GM20000 (cell line): ENCODE measurements at regions not wholly inside any gene's neighbourhood (a gene's known extent, or its start where the extent isn't known, plus 50 kb on each side); places are given as distances from the start of the nearest gene placed in this dataset.

Experiments
- DNase-seq: peaks from one replicate; pipeline ENCODE4 v3.0.0; 2012; ENCODE audit warnings: low spot score
- TF ChIP-seq, protein P1 (sequence below): IDR thresholded peaks from 2 replicates; pipeline ENCODE4 v1.5.1; 2012; ENCODE audit warnings: mild to moderate bottlenecking, control low read depth; ENCODE audit errors: extremely low read depth, missing control alignments

DNA sequence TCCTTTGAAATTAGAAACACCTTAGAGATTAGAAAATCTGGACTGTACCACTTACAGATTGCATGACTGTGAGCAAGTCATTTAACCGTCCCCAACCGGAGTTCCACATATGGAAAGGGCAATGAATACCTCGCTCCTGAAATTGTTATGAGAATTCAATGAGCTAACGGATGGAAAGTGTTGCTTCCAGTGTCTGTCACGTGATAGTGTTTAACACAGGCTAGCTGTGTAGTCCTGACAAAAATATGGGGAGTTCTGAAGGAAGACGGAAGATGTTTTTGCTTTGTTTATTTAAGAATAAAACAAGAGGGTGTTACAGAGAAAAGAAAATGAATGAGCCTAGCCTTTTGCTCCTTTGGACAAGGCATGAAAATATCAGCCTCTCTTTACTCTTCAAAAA, 150.7 kb upstream of the SEMA6D start:
- no peak for DNase-seq
- TF ChIP-seq, protein P1, sequence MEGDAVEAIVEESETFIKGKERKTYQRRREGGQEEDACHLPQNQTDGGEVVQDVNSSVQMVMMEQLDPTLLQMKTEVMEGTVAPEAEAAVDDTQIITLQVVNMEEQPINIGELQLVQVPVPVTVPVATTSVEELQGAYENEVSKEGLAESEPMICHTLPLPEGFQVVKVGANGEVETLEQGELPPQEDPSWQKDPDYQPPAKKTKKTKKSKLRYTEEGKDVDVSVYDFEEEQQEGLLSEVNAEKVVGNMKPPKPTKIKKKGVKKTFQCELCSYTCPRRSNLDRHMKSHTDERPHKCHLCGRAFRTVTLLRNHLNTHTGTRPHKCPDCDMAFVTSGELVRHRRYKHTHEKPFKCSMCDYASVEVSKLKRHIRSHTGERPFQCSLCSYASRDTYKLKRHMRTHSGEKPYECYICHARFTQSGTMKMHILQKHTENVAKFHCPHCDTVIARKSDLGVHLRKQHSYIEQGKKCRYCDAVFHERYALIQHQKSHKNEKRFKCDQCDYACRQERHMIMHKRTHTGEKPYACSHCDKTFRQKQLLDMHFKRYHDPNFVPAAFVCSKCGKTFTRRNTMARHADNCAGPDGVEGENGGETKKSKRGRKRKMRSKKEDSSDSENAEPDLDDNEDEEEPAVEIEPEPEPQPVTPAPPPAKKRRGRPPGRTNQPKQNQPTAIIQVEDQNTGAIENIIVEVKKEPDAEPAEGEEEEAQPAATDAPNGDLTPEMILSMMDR = no peak

DNA sequence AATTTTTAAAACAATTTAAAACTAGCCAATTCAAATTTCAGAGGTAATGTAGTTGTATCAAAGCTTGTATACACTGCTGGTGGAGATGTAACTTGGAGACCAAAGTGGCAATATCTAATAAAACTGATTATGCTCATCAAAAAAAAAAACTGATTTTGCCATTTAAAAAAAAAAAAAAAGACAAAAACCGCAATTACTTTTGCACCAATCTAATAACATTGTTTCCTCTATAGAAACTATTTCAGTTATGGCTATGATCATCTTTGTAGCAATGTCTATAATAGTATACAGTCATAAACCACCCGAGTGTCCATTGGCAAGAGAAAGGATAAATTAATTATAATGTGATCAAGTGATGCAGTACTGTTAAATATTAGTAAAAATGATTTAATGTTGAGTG, 149.3 kb upstream of the SEMA6D start:
- DNase-seq = no peak
- TF ChIP-seq, protein P1 = no peak

DNA sequence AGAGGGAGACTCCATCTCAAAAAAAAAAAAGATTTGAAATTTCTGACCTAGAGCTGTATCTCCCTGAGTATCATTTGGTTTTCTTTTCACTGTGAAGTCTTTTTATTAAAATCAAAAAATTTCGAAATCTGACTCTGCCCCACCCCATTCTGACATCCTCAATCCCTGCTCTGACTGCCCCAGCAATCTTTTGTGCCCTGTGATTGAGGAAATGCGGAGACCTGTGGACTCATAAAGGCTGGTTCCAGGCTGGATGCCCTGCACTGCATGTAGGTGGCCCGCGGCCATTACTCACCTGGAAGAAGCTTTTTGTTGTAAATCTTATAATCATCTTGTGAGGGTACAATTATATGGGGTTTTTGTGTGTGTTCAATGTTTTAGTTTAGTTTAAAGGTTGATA, 147.3 kb upstream of the SEMA6D start:
- TF ChIP-seq, protein P1 = no peak

DNA sequence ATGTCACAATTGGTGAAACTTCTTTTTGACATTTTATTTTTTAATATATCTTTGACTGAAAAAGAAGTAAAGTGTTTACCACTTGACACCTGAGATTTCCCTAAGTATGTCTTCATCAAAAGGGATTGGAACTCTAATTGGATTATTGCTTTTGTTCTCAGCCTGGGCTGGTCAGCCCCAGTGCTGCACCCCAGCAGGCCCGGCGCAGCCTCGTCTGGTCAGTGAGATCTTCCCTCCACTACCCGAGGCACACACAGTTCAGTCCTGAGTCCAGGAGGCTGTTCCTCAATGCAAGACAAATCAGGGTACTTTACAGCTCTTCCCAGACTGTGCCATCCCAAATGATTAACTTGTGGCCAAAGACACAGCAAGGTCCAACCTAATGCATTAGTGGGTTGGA, 146.9 kb upstream of the SEMA6D start:
- no peak for DNase-seq
- TF ChIP-seq, protein P1 = no peak

More for the DNA sequence above, 147.3 kb upstream of the SEMA6D start:
- DNase-seq = no peak

DNA sequence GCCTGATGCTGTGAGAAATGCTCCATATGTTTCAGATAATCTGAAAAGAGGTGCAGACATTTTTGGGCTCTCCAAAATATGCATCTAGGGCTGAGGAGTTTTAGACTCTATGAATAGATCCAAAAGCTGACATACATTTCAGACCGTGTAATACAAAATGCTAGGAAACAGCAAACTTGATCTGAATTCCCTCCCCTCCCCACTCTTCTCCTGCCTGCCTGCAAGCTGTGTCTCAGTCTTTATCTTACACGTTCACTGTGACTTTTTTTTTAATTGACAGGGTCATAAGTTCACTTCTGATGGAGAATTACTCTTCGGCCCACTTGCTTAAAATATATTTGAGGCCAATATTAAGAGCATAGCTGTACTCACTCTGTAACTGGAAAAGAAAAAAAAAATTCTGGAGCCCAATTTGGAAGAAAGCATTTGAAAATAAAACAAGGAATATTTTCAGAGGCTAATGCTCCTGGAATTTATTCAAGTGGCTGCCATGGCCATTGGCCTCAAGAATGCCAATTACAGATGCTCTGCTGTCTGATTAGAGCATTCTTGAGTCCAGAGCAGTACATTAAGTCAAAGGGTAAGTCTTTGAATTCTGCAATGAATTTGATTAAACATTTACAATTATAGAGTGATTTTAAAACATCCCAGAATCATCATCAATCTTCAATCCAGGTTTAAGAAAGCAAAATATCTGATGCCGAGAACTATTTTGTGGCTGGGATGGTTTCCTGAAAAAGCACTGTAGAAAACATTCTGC, 146.2 kb upstream of the SEMA6D start:
- TF ChIP-seq, protein P1 = no peak

DNA sequence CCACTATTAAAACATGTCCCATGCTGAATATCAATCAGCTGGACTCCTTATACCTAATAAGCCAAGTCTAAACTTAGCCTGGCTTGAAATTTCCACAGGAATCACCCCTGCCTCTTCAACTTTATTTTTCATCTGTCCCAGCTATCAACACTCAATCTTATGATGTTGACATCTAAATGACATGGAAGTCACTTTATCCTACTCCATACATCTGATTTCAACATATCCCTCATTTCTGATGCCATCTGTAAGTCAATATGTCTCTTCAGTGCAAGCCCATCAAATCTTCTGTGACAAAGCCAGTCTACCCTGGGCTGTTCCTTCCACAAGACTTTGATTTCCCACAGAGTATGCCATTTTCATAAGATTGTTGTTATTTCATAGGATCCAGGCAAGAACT, 143.6 kb upstream of the SEMA6D start:
- no peak for DNase-seq
- TF ChIP-seq, protein P1 = no peak

More for the DNA sequence above, 146.2 kb upstream of the SEMA6D start:
- no peak for DNase-seq

DNA sequence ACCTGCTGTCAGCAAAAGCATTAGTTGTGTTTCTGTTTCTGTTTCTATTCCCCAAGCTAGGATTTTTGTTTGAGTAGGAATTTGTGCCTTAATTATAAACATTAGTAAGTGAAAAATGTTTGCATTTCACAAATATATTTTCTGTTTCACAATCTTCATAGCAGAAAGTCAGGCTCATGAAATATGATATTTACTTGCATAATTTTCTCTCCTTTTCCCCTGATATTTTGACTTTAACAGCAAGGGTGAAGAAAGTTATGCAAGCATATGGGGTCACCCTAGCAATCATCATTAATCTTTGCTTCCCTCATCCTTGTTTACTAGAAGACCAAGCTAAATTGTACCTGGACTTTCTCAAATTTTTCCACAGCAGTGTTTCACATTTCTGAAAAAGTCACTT, 140.3 kb upstream of the SEMA6D start:
- TF ChIP-seq, protein P1 = no peak
- DNase-seq = no peak
